Parathyroid adenoma (tissue), 2 donors: ENCODE measurements at regions not wholly inside any gene's neighbourhood (a gene's known extent, or its start where the extent isn't known, plus 50 kb on each side); places are given as distances from the start of the nearest gene placed in this dataset.
"Not testable (repeated sequence)": the region's sequence is repeated elsewhere in the genome, so short reads cannot be mapped to it uniquely, and the experiment has no call there.

Experiments
- H2AFZ ChIP-seq: fragments of 300-600 bp; sonication (generic); one replicate; pipeline ENCODE4 v1.7.0; 2017; ENCODE audit warnings: antibody characterized with exemption, mild to moderate bottlenecking
- H3K27ac ChIP-seq: fragments of 300-600 bp; sonication (generic); one replicate; pipeline ENCODE4 v1.7.0; 2017
- H3K27me3 ChIP-seq: fragments of 300-600 bp; sonication (generic); one replicate; pipeline ENCODE4 v1.7.0; 2017; ENCODE audit warnings: low read length; ENCODE audit not compliant: control insufficient read depth, insufficient read depth
- H3K36me3 ChIP-seq: fragments of 300-600 bp; sonication (generic); one replicate; pipeline ENCODE4 v1.7.0; 2017; ENCODE audit warnings: low read length; ENCODE audit not compliant: control insufficient read depth, insufficient read depth
- H3K4me1 ChIP-seq: fragments of 300-600 bp; sonication (generic); one replicate; pipeline ENCODE4 v1.7.0; 2017; ENCODE audit warnings: control low read depth
- H3K4me2 ChIP-seq: fragments of 300-600 bp; sonication (generic); one replicate; pipeline ENCODE4 v1.7.0; 2017; ENCODE audit warnings: low read length
- H3K4me3 ChIP-seq: fragments of 300-600 bp; sonication (generic); one replicate; pipeline ENCODE4 v1.7.0; 2017; ENCODE audit warnings: low read depth, low read length
- H3K79me2 ChIP-seq: fragments of 300-600 bp; sonication (generic); one replicate; pipeline ENCODE4 v1.7.0; 2017; ENCODE audit warnings: control low read depth
- H3K9ac ChIP-seq: fragments of 300-600 bp; sonication (generic); one replicate; pipeline ENCODE4 v1.7.0; 2017; ENCODE audit warnings: mild to moderate bottlenecking
- H3K9me3 ChIP-seq: fragments of 300-600 bp; sonication (generic); one replicate; pipeline ENCODE4 v1.7.0; 2017; ENCODE audit warnings: low read length; ENCODE audit not compliant: control insufficient read depth
- CTCF ChIP-seq: fragments of 300-600 bp; sonication (generic); IDR thresholded peaks from one replicate; pipeline ENCODE4 v1.7.0; 2017; ENCODE audit warnings: antibody characterized with exemption, mild to moderate bottlenecking
- donor health status: primary hyperparathyroidism.

DNA sequence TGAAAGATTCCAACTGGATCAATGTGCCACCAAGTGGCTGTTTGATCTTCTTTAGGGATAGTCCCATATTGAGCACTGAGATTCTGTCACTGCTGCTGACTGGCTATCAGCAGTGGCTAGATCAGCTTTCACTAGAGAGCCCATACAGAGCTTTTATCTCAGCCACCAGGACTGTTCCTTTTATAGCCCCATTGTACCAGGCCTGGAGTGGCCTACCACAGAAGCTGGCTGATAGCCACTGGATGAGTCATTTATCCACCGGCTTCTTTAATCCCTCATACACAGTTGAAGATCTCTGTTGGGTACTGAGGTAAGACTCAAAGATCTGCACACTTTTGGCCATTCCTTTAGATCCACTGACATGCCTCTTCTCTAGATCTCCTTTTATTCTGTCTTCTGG is 1101.1 kb downstream of the SORCS3 start:
- Histone ChIP-seq H3K36me3 (no peaks in the 10 kb centered on the region), H3K27me3 (no peaks in the 10 kb centered on the region), H3K79me2 (no peaks in the 10 kb centered on the region), H3K9me3 (no peaks in the 10 kb centered on the region), H3K4me2 (no peak overlapping the region), H3K9ac (no peak overlapping the region), H3K4me1 (no peaks in the 10 kb centered on the region), H3K27ac (no peak overlapping the region), H2AFZ (no peak overlapping the region), H3K4me3 (no peak overlapping the region)
- TF ChIP-seq CTCF, result no peak

GRCh38 chr10:105734479-105734878 is 1093.4 kb downstream of the SORCS3 start:
- no peak overlapping the region for H3K4me3 ChIP-seq
- TF ChIP-seq CTCF, result no peak
- no peak overlapping the region for H3K27ac ChIP-seq
- H2AFZ ChIP-seq, result no peak overlapping the region
- no peak overlapping the region for H3K9ac ChIP-seq
- H3K9me3 ChIP-seq, result no peaks in the 10 kb centered on the region
- H3K4me2 ChIP-seq, result no peak overlapping the region
- no peaks in the 10 kb centered on the region for H3K27me3 ChIP-seq
- H3K36me3 ChIP-seq, result no peaks in the 10 kb centered on the region
- no peaks in the 10 kb centered on the region for H3K79me2 ChIP-seq
- H3K4me1 ChIP-seq, result no peaks in the 10 kb centered on the region

DNA sequence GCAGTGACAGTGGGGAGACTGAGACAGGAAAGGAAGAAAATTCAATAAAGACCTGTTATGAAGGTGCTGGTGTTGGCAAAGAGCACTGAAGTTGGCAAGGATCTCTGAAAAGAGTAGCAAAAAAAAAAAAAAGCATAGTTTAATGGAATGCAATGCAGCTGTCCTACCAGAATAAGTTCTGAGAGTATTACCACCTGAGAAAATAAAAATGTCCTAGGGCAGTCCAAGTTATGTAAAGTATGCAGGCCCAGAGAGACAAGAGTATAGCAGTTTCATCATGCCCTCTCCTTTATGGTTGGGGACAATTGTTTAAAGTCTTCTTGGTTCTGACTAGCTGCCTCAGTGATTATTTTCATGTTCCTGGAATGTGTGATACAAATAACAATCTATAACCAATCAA is 1092.8 kb downstream of the SORCS3 start:
- no peaks in the 10 kb centered on the region for H3K27me3 ChIP-seq
- no peak overlapping the region for H3K9ac ChIP-seq
- no peak overlapping the region for H2AFZ ChIP-seq
- H3K79me2 ChIP-seq, result no peaks in the 10 kb centered on the region
- no peak overlapping the region for H3K4me3 ChIP-seq
- H3K4me1 ChIP-seq, result no peaks in the 10 kb centered on the region
- no peak overlapping the region for H3K4me2 ChIP-seq
- TF ChIP-seq CTCF, result no peak
- no peaks in the 10 kb centered on the region for H3K9me3 ChIP-seq
- no peaks in the 10 kb centered on the region for H3K36me3 ChIP-seq
- no peak overlapping the region for H3K27ac ChIP-seq

DNA sequence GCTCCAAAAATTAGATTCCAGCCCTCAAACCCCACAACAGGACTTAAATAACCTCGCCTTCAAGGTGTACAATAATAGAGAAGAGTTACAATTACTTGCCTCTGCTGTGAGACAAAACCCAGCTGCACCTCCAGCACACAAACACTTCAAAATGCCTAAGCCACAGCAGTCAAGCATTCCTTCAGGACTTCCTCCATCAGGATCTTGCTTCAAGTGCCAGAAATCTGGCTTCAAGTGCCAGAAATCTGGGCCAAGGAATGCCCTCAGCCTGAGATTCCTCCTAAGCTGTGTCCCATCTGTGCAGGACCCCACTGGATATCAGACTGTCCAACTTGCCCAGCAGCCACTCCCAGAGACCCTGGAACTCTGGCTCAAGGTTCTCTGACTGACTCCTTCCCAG is 1088.3 kb downstream of the SORCS3 start:
- Histone ChIP-seq H3K27ac (no peak overlapping the region), H3K79me2 (no peaks in the 10 kb centered on the region)

GRCh38 chr10:105727586-105727985 is 1086.5 kb downstream of the SORCS3 start:
- H3K27ac ChIP-seq, H2AFZ ChIP-seq, H3K4me3 ChIP-seq, H3K27me3 ChIP-seq, H3K36me3 ChIP-seq, H3K4me2 ChIP-seq, H3K9me3 ChIP-seq, H3K4me1 ChIP-seq, H3K79me2 ChIP-seq, H3K9ac ChIP-seq: not testable (repeated sequence)

More for the DNA sequence above, 1088.3 kb downstream of the SORCS3 start:
- Histone ChIP-seq H3K4me1 (no peaks in the 10 kb centered on the region), H3K9ac (no peak overlapping the region), H3K4me3 (no peak overlapping the region), H3K36me3 (no peaks in the 10 kb centered on the region), H2AFZ (no peak overlapping the region), H3K9me3 (no peaks in the 10 kb centered on the region), H3K4me2 (no peak overlapping the region), H3K27me3 (no peaks in the 10 kb centered on the region)
- TF ChIP-seq CTCF, result no peak
